Esophagus squamous epithelium (tissue), 4 donors: ENCODE measurements at regions not wholly inside any gene's neighbourhood (a gene's known extent, or its start where the extent isn't known, plus 50 kb on each side); places are given as distances from the start of the nearest gene placed in this dataset.

Experiments
- POLR2A ChIP-seq, 4 donors: fragments of 450-650 bp; IDR thresholded peaks; one replicate each; pipeline ENCODE4 v1.6.1; 2017; ENCODE audit warnings: antibody characterized with exemption in 4 of 4, mild to moderate bottlenecking in 4 of 4, moderate library complexity in 3 of 4
- TF ChIP-seq, protein P1 (sequence below), 6 experiments: fragments of 450-650 bp in 4 of 6; fragments of 200-600 bp in 2 of 6; sonication (generic) in 2 of 6; IDR thresholded peaks; one replicate each; pipeline ENCODE4 v1.5.1; 2016 to 2019; ENCODE audit warnings: antibody characterized with exemption in 6 of 6, mild to moderate bottlenecking in 4 of 6, moderate library complexity in 4 of 6

DNA sequence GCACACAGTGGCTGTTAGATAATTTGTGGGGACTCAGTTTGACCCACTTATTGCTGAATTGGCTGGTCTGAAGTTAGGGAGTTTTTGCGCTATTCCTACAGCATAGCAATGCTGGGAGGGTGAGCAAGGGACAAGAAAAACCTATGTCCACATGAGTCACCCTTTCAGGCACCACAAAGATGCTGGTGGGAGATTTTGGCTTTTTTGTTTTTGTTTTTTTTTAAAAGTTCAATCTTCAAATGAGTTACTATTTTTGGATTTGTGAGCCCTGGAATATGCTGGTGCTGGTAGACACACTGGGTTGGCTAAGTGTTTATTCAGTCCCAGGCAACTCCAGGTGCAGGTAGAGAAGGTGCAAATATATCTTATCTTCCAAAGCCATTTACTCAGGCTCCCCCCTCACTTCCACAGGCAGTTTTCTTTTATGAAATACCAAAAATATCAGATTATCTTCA lies 143.4 kb downstream of the BTG1 start:
- TF ChIP-seq, protein P1, sequence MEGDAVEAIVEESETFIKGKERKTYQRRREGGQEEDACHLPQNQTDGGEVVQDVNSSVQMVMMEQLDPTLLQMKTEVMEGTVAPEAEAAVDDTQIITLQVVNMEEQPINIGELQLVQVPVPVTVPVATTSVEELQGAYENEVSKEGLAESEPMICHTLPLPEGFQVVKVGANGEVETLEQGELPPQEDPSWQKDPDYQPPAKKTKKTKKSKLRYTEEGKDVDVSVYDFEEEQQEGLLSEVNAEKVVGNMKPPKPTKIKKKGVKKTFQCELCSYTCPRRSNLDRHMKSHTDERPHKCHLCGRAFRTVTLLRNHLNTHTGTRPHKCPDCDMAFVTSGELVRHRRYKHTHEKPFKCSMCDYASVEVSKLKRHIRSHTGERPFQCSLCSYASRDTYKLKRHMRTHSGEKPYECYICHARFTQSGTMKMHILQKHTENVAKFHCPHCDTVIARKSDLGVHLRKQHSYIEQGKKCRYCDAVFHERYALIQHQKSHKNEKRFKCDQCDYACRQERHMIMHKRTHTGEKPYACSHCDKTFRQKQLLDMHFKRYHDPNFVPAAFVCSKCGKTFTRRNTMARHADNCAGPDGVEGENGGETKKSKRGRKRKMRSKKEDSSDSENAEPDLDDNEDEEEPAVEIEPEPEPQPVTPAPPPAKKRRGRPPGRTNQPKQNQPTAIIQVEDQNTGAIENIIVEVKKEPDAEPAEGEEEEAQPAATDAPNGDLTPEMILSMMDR (IDR thresholded peaks at IDR 0.05): no peak
- TF ChIP-seq POLR2A (IDR thresholded peaks at IDR 0.05): no peak
